GM12874 (cell line): ENCODE measurements at regions not wholly inside any gene's neighbourhood (a gene's known extent, or its start where the extent isn't known, plus 50 kb on each side); places are given as distances from the start of the nearest gene placed in this dataset.

ENCODE experiments used
- TF ChIP-seq, protein P1 (sequence below): IDR thresholded peaks from 2 replicates; pipeline ENCODE4 v1.5.1; 2011; ENCODE audit warnings: low read depth, mild to moderate bottlenecking, control low read depth, low read length, moderate library complexity; ENCODE audit not compliant: insufficient read depth

GRCh38 chr4:20151436-20151835 is 100.3 kb upstream of the SLIT2 start:
- TF ChIP-seq, protein P1, sequence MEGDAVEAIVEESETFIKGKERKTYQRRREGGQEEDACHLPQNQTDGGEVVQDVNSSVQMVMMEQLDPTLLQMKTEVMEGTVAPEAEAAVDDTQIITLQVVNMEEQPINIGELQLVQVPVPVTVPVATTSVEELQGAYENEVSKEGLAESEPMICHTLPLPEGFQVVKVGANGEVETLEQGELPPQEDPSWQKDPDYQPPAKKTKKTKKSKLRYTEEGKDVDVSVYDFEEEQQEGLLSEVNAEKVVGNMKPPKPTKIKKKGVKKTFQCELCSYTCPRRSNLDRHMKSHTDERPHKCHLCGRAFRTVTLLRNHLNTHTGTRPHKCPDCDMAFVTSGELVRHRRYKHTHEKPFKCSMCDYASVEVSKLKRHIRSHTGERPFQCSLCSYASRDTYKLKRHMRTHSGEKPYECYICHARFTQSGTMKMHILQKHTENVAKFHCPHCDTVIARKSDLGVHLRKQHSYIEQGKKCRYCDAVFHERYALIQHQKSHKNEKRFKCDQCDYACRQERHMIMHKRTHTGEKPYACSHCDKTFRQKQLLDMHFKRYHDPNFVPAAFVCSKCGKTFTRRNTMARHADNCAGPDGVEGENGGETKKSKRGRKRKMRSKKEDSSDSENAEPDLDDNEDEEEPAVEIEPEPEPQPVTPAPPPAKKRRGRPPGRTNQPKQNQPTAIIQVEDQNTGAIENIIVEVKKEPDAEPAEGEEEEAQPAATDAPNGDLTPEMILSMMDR, result no peak

- TF ChIP-seq, protein P1, result no peak
Measured at GRCh38 chr4:20137176-20137575, 114.5 kb upstream of the SLIT2 start.

GRCh38 chr4:20127626-20128025 is 124.1 kb upstream of the SLIT2 start:
- TF ChIP-seq, protein P1, result no peak

DNA sequence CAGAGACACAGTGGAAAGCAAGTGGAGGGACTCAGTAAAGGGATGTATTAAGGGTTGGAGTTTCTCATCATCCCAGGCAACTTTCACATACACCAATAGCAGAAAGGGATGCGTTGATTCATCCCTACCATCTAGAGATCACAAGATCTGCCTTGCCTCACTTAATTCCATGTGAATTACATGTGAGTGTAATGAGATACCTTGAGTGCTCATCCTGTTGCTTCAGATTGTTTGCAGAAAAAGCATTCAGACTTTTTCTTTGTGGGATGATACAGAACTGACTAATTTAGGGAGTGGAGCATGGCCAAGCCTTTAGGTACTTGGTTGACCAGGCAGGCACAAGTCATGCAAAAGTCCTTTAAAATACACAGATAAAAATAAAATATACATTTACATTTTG is 124.8 kb upstream of the SLIT2 start:
- TF ChIP-seq, protein P1, result no peak

GRCh38 chr4:20124317-20125026 is 127.2 kb upstream of the SLIT2 start:
- TF ChIP-seq, protein P1, result no peak

- TF ChIP-seq, protein P1, result no peak
Measured at GRCh38 chr4:20122198-20122988, 129.3 kb upstream of the SLIT2 start.

- TF ChIP-seq, protein P1, result no peak
Measured at GRCh38 chr4:20119141-20119540, 132.6 kb upstream of the SLIT2 start.
